NCI-H2171 treated with DMSO at 0.1 percent for 48 hours (cell line): ENCODE measurements at regions not wholly inside any gene's neighbourhood (a gene's known extent, or its start where the extent isn't known, plus 50 kb on each side); places are given as distances from the start of the nearest gene placed in this dataset.
"Not testable (repeated sequence)": the region's sequence is repeated elsewhere in the genome, so short reads cannot be mapped to it uniquely, and the experiment has no call there.

Experiments used
- DNase-seq: peaks from one replicate; lab custom pipeline; 2025; lab: John Stamatoyannopoulos, UW

GRCh38 chrX:76509775-76510174 lies 82.3 kb downstream of the MAGEE1 start:
- DNase-seq, result no peak

DNA sequence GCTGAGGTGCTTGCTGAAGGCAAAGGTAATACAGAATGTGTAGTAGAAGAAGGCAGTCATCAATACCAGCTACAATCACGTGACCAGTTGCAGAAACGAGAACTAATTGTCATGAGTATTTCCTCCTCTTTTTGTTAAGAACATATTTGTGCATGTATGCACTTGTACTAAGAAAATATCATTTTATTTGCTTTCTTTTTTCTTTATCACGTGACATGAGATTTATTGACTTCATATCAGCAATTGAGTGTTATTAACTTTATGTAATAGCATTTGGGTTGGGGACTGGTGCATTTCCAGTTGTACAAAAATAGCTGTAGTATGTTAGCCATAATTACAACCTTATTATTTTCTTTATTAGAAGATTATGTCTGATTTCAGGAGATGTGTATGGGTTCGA lies 90.0 kb downstream of the MAGEE1 start:
- DNase-seq, result no peak

- DNase-seq, result no peak
Observed at GRCh38 chrX:76520273-76521054, 93.0 kb downstream of the MAGEE1 start.

DNA sequence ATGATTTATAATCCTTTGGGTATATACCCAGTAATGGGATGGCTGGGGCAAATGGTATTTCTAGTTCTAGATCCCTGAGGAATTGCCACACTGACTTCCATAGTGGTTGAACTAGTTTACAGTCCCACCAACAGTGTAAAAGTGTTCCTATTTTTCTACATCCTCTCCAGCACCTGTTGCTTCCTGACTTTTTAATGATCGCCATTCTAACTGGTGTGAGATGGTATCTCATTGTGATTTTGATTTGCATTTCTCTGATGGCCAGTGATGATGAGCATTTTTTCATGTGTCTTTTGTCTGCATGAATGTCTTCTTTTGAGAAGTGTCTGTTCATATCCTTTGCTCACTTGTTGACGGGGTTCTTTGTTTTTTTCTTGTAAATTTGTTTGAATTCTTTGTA lies 108.2 kb downstream of the MAGEE1 start:
- not testable (repeated sequence) for DNase-seq

DNA sequence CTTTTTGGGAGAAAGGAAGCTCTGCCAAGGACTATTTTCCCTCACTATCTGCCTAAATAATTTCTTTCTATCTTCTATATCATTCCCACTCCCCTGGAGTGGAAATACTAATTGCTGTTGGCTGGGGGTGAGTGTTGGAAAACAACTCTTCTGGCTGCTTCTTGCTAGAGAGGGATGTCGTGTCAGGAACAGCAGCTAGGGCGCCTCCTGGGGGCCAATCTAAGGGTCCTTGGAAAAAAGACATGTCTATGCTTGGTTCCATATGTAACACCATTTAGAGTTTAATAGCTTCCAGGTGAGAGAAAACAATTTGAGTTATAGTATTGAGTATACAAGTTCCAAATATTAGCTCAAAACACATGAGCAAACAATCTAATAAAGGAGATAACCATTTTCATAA lies 111.3 kb downstream of the MAGEE1 start:
- DNase-seq, result no peak

GRCh38 chrX:76543381-76543780 lies 115.9 kb downstream of the MAGEE1 start:
- not testable (repeated sequence) for DNase-seq

GRCh38 chrX:76550016-76550415 lies 122.5 kb downstream of the MAGEE1 start:
- no peak for DNase-seq

DNA sequence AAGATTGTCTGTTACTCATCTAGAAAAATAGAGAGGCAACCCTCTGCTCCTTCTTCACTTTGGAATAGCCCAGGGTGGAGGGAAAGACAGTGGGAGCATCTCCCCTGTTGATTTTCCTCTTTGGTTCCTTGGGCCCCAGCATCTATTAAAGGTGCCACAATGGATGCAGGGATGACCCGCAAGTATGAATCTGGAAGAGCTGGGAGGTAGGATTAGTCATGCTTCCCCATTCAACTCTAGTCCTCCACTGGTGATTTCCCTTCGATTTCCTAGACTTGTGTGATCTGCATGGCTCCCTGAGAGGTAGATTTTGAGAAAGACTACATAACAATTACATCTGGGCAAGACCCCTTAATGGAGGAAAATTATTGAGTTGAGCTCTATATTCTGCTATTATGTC lies 127.8 kb downstream of the MAGEE1 start:
- DNase-seq, result no peak

DNA sequence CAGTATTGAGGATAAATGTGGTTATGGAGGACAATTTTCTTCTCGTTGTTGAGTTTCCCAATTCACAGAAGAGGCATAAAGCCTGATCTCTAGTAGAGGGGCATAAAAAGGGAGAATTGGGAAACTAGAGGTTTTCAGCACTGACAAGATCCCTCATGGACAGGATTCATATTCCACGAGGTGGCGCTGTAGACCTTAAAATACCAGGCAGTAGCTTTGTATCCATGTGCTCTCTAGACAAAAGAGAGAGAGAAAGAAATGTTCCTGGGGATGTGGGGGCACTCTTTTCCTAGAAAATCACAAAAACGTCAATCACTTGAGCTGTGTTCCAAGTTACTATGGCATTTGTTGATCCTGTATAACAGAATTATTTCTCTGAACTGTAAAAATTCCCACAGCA lies 128.3 kb downstream of the MAGEE1 start:
- DNase-seq, result peak; percentile 28

DNA sequence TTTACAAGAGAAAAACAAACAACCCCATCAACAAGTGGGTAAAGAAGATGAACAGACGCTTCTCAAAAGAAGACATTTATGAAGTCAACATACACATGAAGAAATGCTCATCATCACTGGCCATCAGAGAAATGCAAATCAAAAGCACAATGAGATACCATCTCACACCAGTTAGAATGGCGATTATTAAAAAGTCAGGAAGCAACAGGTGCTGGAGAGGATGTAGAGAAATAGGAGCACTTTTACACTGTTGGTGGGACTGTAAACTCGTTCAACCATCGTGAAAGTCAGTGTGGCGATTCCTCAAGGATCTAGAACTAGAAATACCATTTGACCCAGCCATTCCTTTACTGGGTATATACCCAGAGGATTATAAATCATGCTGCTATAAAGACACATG lies 137.3 kb downstream of the MAGEE1 start:
- DNase-seq, result not testable (repeated sequence)

DNA sequence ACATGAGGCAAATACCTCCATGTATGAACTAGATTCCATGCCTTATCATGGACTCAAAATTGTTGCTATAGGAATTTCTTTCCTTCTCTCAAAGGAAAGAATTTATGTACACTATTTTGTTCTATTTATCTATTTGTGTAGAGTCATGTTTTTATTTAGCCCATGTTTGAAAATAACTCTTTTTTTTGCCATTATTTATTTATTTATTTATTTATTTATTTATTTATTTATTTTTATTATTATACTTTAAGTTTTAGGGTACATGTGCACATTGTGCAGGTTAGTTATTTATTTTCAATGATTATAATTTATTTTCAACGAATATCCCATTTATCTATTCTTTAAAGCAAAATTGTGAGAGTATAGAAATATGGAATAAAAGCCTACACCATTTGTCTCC lies 177.9 kb downstream of the MAGEE1 start:
- DNase-seq, result no peak

DNA sequence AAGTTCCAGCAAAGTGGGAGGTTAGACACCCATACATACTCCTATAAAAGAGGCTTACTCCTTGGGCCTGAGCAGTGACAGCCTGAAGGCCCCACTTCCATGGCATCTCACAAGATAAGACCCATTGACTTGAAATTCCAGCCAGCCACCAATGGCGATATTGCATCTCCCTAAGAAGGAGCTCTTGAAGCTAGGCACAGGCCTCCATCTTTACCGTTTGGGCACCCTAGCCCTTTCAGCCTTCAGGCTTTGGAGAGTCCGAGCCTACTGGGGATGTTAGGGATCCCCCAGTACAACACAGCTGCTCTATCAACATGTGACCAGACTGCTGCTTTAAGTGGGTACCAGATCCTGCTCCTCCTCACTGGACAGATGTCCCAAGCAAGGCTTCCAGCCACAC lies 189.5 kb downstream of the MAGEE1 start:
- no peak for DNase-seq

- DNase-seq, result no peak
Observed at GRCh38 chrX:76643590-76643989, 216.1 kb downstream of the MAGEE1 start.

- not testable (repeated sequence) for DNase-seq
Observed at GRCh38 chrX:76651369-76651768, 223.9 kb downstream of the MAGEE1 start.

DNA sequence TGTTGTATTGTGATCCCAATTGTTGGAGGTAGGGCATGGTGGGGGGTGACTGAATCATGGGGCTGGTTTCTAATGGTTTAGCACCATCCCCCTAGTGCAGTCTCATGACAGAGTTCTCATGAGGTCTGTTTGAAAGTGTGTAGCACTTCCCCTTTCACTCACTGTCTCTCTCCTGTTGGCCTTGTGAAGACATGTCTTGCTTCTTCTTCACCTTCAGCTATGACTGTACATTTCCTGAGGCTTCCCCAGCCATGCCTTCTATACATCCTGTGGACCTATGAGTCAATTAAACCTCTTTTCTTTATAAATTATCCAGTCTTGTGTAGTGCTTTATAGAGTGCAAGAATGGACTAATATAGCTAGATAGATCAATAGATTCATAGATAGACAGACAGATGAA lies 230.0 kb downstream of the MAGEE1 start:
- no peak for DNase-seq
